HepG2 (cell line): ENCODE measurements at regions not wholly inside any gene's neighbourhood (a gene's known extent, or its start where the extent isn't known, plus 50 kb on each side); places are given as distances from the start of the nearest gene placed in this dataset.

Source experiments
- ATAC-seq: fragments of 200-7000 bp; cut with Tn5 transposase; 3 replicates; pipeline ENCODE4 v1.9.1; 2020; ENCODE audit warnings: mild to moderate bottlenecking, moderate library complexity
- BruUV-seq: library from RNA; stranded (reverse); fragments of 400-500 nt; replicated peaks from 2 replicates; lab custom pipeline; 2021; lab: Mats Ljungman, UMichigan
- CTCF ChIA-PET: fragments of 300-600 bp; formaldehyde crosslinking; extraction: SDS; loops from one replicate; lab custom pipeline; 2021; ENCODE audit warnings: low total read pairs, inconsistent platforms, low intra/inter-chr PET ratio; lab: Yijun Ruan, JAX
- POLR2A ChIA-PET: fragments of 350-600 bp; sonication (Branson Sonifier 250); formaldehyde crosslinking; loops from one replicate; lab custom pipeline; 2020; ENCODE audit warnings: antibody characterized with exemption, inconsistent platforms; lab: Yijun Ruan, JAX
- DNase-seq: peaks from one replicate; pipeline ENCODE4 v3.0.0-alpha.2; 2015; ENCODE audit warnings: low spot score
- FAIRE-seq: peaks from 3 replicates; lab custom pipeline; 2011; peaks lifted over from hg19 to GRCh38; lab: Jason Lieb, UNC
- H2AFZ ChIP-seq: one replicate; pipeline ENCODE4 v1.6.1; 2011; ENCODE audit warnings: low read length, inconsistent platforms
- H3K27ac ChIP-seq: fragments of 300-600 bp; 3 replicates; pipeline ENCODE4 v1.8.0; 2011; ENCODE audit warnings: mixed run types, mild to moderate bottlenecking, mixed read lengths, low read length, inconsistent platforms; ENCODE audit not compliant: insufficient read depth; ENCODE audit errors: extremely low read length
- H3K27me3 ChIP-seq, 2 experiments: fragments of 200-600 bp in 1 of 2; 2 replicates in 1 of 2; 3 replicates in 1 of 2; pipeline versions ENCODE4 v1.6.0 to v1.8.0; 2011; ENCODE audit warnings: low read length in 2 of 2, mild to moderate bottlenecking in 2 of 2, moderate library complexity in 2 of 2, inconsistent platforms in 1 of 2; ENCODE audit not compliant: insufficient read depth in 2 of 2, control insufficient read depth in 1 of 2
- H3K36me3 ChIP-seq, 2 experiments: fragments of 200-600 bp in 1 of 2; replicated peaks in 1 of 2; 2 replicates in 1 of 2; 3 replicates in 1 of 2; pipeline versions ENCODE4 v1.5.1 to v1.8.0; 2011; ENCODE audit warnings: low read length in 2 of 2, inconsistent platforms in 1 of 2; ENCODE audit not compliant: insufficient read depth in 2 of 2, control insufficient read depth in 1 of 2
- H3K4me1 ChIP-seq: 2 replicates; pipeline ENCODE4 v1.5.1; 2012; ENCODE audit warnings: low read length, inconsistent platforms; ENCODE audit not compliant: insufficient read depth
- H3K4me2 ChIP-seq: 2 replicates; pipeline ENCODE4 v1.6.0; 2011; ENCODE audit warnings: low read depth, low read length, inconsistent platforms
- H3K4me3 ChIP-seq, 3 experiments: fragments of 200-600 bp in 1 of 3; sonication (generic), shearing (Covaris generic) in 1 of 3; replicated peaks in 1 of 3; 2 replicates each; pipeline ENCODE4 v1.5.1; 2011 to 2016; ENCODE audit warnings: low read length in 3 of 3, inconsistent platforms in 2 of 3, low read depth in 2 of 3, mild to moderate bottlenecking in 2 of 3, control low read depth in 1 of 3, mixed read lengths in 1 of 3; ENCODE audit not compliant: insufficient read depth in 1 of 3
- H3K79me2 ChIP-seq: one replicate; pipeline ENCODE4 v1.6.1; 2011; ENCODE audit warnings: low read length, inconsistent platforms; ENCODE audit not compliant: insufficient read depth
- H3K9ac ChIP-seq: 2 replicates; pipeline ENCODE4 v1.6.0; 2011; ENCODE audit warnings: mild to moderate bottlenecking, low read depth, low read length, inconsistent platforms; ENCODE audit not compliant: insufficient read depth
- H3K9me3 ChIP-seq: 2 replicates; pipeline ENCODE4 v1.5.1; 2012; ENCODE audit warnings: mild to moderate bottlenecking, low read length
- H4K20me1 ChIP-seq: 2 replicates; pipeline ENCODE4 v1.6.0; 2011; ENCODE audit warnings: inconsistent platforms, mild to moderate bottlenecking, low read length, moderate library complexity; ENCODE audit not compliant: insufficient read depth
- MAFF ChIP-seq: IDR thresholded peaks from 2 replicates; pipeline ENCODE4 v1.6.1; 2011; ENCODE audit warnings: low read depth, low read length, improper control_type of control experiment
- MAFK ChIP-seq, 2 experiments: IDR thresholded peaks in 1 of 2; conservative IDR thresholded peaks in 1 of 2; 2 replicates each; pipeline ENCODE4 v1.6.1; 2011; ENCODE audit warnings: improper control_type of control experiment in 2 of 2, low read length in 2 of 2
- U2AF1 ChIP-seq: fragments of 200-400 bp; formaldehyde crosslinking; optimal IDR thresholded peaks from 2 replicates; pipeline ENCODE3; 2017; ENCODE audit warnings: mild to moderate bottlenecking, low read depth, low read length
- WGBS: methylation state at CpG from one replicate; pipeline ENCODE4 v1.1.6; 2017; ENCODE audit warnings: low lambda C conversion rate; 5-methylcytosine and 5-hydroxymethylcytosine counted together
- in situ Hi-C: cut with HindIII; loops from 2 replicates; pipeline ENCODE4 v1.10.0; 2017; ENCODE audit warnings: low pct_unique_long_range_greater_than_20kb; ENCODE audit not compliant: extremely low pct_ligation_motif_present
- intact Hi-C: fragments of 100-400 bp; cut with micrococcal nuclease; formaldehyde crosslinking; loops from one replicate; pipeline ENCODE4 v1.10.0; 2022; ENCODE audit not compliant: unreplicated experiment
- TF ChIP-seq, protein P1 (sequence below): sonication (generic); formaldehyde crosslinking; IDR thresholded peaks from 2 replicates; pipeline ENCODE4 v1.5.1; 2020; ENCODE audit warnings: missing genetic modification reagents, mild to moderate bottlenecking, borderline replicate concordance
- TF ChIP-seq, protein P2 (sequence below): sonication (generic); formaldehyde crosslinking; IDR thresholded peaks from 2 replicates; pipeline ENCODE4 v1.4.0; 2020; ENCODE audit warnings: mild to moderate bottlenecking, missing genetic modification reagents

DNA sequence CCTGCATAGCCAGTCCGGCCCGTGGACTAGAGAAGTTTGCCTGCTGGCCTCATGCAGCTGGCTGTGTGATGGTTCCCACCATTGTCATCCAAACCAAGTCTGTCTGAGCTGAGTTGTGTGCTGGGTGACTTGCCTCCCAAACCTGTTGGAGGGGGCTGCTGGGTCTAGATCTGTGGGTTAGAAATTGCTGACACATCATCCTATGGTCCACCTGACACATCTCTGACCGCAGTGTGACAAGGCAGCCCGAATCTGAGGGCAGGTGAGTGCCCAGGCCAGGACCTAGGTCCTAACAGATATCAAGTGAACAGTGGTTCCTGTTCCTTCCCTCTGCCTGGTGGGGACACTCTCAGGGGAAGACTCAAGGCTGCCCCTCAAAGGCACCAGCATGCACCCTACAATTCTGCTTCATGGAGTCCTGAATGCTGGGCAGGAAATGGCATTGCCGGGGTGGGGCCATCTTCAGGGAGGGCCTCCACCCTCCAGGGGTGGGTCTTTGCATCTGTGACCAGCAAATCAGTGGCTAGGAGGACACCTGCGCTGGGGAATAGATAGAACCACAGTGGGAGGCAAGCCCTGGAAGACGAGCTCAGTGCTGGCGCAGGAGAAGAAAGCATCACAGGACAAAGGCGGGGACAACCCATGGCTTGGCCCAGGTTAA lies 117.9 kb upstream of the ID2 start:
- POLR2A ChIA-PET: no interaction called here
- H3K4me3 ChIP-seq: no peak overlapping the region
- H2AFZ ChIP-seq: no peak overlapping the region
- peaks cover 2 to 20% of the 10 kb centered on the region in 2 experiments; a peak in 4 of 5 replicates for H3K27me3 ChIP-seq
- FAIRE-seq: no peak
- peaks cover 4% of the 10 kb centered on the region; the same call in 1 of the 2 replicates for H3K9me3 ChIP-seq
- 84% methylated on average over 9 of the region's 9 CpGs for WGBS
- no peak overlapping the region for H3K9ac ChIP-seq
- no peak overlapping the region for H3K27ac ChIP-seq
- H3K79me2 ChIP-seq: no peaks in the 10 kb centered on the region
- no TSS peak for BruUV-seq
- in situ Hi-C loops: no loop called here
- no peaks in the 10 kb centered on the region for H4K20me1 ChIP-seq
- no peak for ATAC-seq
- CTCF ChIA-PET: no interaction called here
- DNase-seq: no peak
- no peaks in the 10 kb centered on the region for H3K4me1 ChIP-seq
- intact Hi-C loops: no loop called here
- no peak overlapping the region for H3K4me2 ChIP-seq
- TF ChIP-seq, protein P1, sequence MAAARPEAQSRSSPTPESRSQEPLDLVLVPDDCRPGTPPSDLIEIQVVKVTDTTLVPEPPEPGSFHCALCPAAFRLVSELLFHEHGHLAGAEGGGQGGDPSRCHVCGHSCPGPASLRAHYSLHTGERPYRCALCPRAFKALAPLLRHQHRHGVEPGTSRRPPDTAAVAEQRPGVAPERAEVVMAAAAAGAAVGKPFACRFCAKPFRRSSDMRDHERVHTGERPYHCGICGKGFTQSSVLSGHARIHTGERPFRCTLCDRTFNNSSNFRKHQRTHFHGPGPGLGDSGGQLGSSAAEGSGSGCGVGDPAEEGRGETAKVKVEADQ (CRISPR knock-in tag): no peak
- TF ChIP-seq MAFF (peak; percentile 93), U2AF1 (no peak), MAFK (conservative IDR thresholded peaks at IDR 0.05 in 1 of 2, IDR thresholded peaks at IDR 0.05 in 1 of 2; ENCODE audit: low read length in 2 of 2) (peak; percentile 96 to 97)
- TF ChIP-seq, protein P2, sequence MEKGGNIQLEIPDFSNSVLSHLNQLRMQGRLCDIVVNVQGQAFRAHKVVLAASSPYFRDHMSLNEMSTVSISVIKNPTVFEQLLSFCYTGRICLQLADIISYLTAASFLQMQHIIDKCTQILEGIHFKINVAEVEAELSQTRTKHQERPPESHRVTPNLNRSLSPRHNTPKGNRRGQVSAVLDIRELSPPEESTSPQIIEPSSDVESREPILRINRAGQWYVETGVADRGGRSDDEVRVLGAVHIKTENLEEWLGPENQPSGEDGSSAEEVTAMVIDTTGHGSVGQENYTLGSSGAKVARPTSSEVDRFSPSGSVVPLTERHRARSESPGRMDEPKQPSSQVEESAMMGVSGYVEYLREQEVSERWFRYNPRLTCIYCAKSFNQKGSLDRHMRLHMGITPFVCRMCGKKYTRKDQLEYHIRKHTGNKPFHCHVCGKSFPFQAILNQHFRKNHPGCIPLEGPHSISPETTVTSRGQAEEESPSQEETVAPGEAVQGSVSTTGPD (CRISPR knock-in tag): no peak
- H3K36me3 ChIP-seq: no peaks in the 10 kb centered on the region
